GM23338 (cell line): ENCODE measurements at regions not wholly inside any gene's neighbourhood (a gene's known extent, or its start where the extent isn't known, plus 50 kb on each side); places are given as distances from the start of the nearest gene placed in this dataset.
A peak's percentile ranks its signal among the peaks of the same experiment; 100 is the strongest.

Source experiments
- ATAC-seq: fragments of 200-7000 bp; cut with Tn5 transposase; 3 replicates; pipeline ENCODE4 v1.9.1; 2020
- DNase-seq: peaks from one replicate; pipeline ENCODE4 v3.0.0-alpha.2; 2015; ENCODE audit warnings: low spot score
- H2AFZ ChIP-seq: fragments of 200-600 bp; sonication (generic); 2 replicates; pipeline ENCODE4 v1.8.0; 2016; ENCODE audit warnings: antibody characterized with exemption, mild to moderate bottlenecking, moderate library complexity
- H3F3A ChIP-seq: fragments of 200-600 bp; sonication (generic); replicated peaks from 2 replicates; pipeline ENCODE4 v1.8.0; 2017; ENCODE audit warnings: antibody characterized with exemption, mixed run types, low read depth
- H3K27ac ChIP-seq: fragments of 200-600 bp; sonication (generic); 2 replicates; pipeline ENCODE4 v1.6.1; 2016; ENCODE audit warnings: low read depth
- H3K27me3 ChIP-seq: fragments of 200-600 bp; sonication (generic); 2 replicates; pipeline ENCODE4 v1.8.0; 2016; ENCODE audit warnings: mild to moderate bottlenecking, mixed run types, moderate library complexity; ENCODE audit not compliant: insufficient read depth
- H3K36me3 ChIP-seq: fragments of 200-600 bp; sonication (generic); 2 replicates; pipeline ENCODE4 v1.8.0; 2016; ENCODE audit warnings: mild to moderate bottlenecking; ENCODE audit not compliant: insufficient read depth
- H3K4me1 ChIP-seq: fragments of 200-600 bp; sonication (generic); 2 replicates; pipeline ENCODE4 v1.8.0; 2016; ENCODE audit warnings: mild to moderate bottlenecking, moderate library complexity; ENCODE audit not compliant: insufficient read depth
- H3K4me2 ChIP-seq: fragments of 200-600 bp; sonication (generic); 2 replicates; pipeline ENCODE4 v1.7.1; 2017; ENCODE audit warnings: mixed run types
- H3K4me3 ChIP-seq: fragments of 200-600 bp; sonication (generic); 2 replicates; pipeline ENCODE4 v1.6.1; 2016; ENCODE audit warnings: mixed run types
- H3K79me2 ChIP-seq: fragments of 200-600 bp; sonication (generic); replicated peaks from 2 replicates; pipeline ENCODE4 v1.8.0; 2017; ENCODE audit warnings: mild to moderate bottlenecking; ENCODE audit not compliant: insufficient read depth
- H3K9me2 ChIP-seq: fragments of 200-600 bp; sonication (generic); 2 replicates; pipeline ENCODE4 v1.8.0; 2017; ENCODE audit not compliant: insufficient read depth
- H4K20me1 ChIP-seq: fragments of 200-600 bp; sonication (generic); replicated peaks from 2 replicates; pipeline ENCODE4 v1.8.0; 2017; ENCODE audit warnings: mild to moderate bottlenecking; ENCODE audit not compliant: insufficient read depth
- H3K27ac Mint-ChIP-seq: 2 replicates; pipeline ENCODE4 v1.8.0; 2020; ENCODE audit warnings: inconsistent platforms, mild to moderate bottlenecking, moderate library complexity, mixed read lengths
- H3K27me3 Mint-ChIP-seq: 3 replicates; pipeline ENCODE4 v1.8.0; 2022; ENCODE audit warnings: low read depth, mild to moderate bottlenecking, moderate library complexity, mixed read lengths, inconsistent platforms; ENCODE audit not compliant: insufficient read depth, poor library complexity
- H3K36me3 Mint-ChIP-seq: 3 replicates; pipeline ENCODE4 v1.8.0; 2021; ENCODE audit warnings: low read depth, mild to moderate bottlenecking, inconsistent platforms, moderate library complexity, mixed read lengths
- H3K4me1 Mint-ChIP-seq: 3 replicates; pipeline ENCODE4 v1.8.0; 2020; ENCODE audit warnings: mild to moderate bottlenecking, inconsistent platforms, mixed read lengths
- H3K4me3 Mint-ChIP-seq: 3 replicates; pipeline ENCODE4 v1.8.0; 2021; ENCODE audit warnings: moderate library complexity, mild to moderate bottlenecking, inconsistent platforms, mixed read lengths
- H3K9me3 Mint-ChIP-seq: 3 replicates; pipeline ENCODE4 v1.8.0; 2020; ENCODE audit warnings: moderate library complexity, mild to moderate bottlenecking, inconsistent platforms, mixed read lengths
- CREB1 ChIP-seq: fragments of 250-450 bp; sonication (Bioruptor Pico); IDR thresholded peaks from 2 replicates; pipeline ENCODE4 v1.5.0; 2020; ENCODE audit warnings: low read depth, mild to moderate bottlenecking, moderate library complexity
- CTCF ChIP-seq, 2 experiments: fragments of 200-600 bp in 1 of 2; sonication (generic) in 1 of 2; conservative IDR thresholded peaks; 2 replicates each; pipeline versions ENCODE4 v1.5.1 to v1.6.1; 2016 to 2017; ENCODE audit warnings: antibody characterized with exemption in 2 of 2, low read depth in 2 of 2, mild to moderate bottlenecking in 2 of 2, moderate library complexity in 1 of 2
- ETS1 ChIP-seq: IDR thresholded peaks from 2 replicates; pipeline ENCODE4 v1.6.1; 2016; ENCODE audit warnings: antibody characterized with exemption
- EZH2 ChIP-seq: fragments of 200-600 bp; sonication (generic); IDR thresholded peaks from one replicate; pipeline ENCODE4 v1.8.0; 2017; ENCODE audit warnings: antibody characterized with exemption, mild to moderate bottlenecking, low read depth; ENCODE audit not compliant: unreplicated experiment
- EZH2phosphoT487 ChIP-seq: fragments of 200-600 bp; sonication (generic); IDR thresholded peaks from one replicate; pipeline ENCODE4 v1.8.1; 2018; ENCODE audit warnings: antibody characterized with exemption; ENCODE audit not compliant: unreplicated experiment
- JUNB ChIP-seq: IDR thresholded peaks from one replicate; pipeline ENCODE4 v1.6.1; 2016; ENCODE audit warnings: antibody characterized with exemption; ENCODE audit not compliant: unreplicated experiment
- NANOG ChIP-seq: IDR thresholded peaks from 2 replicates; pipeline ENCODE4 v1.6.1; 2016; ENCODE audit warnings: antibody characterized with exemption, borderline replicate concordance
- POLR2AphosphoS5 ChIP-seq: IDR thresholded peaks from 2 replicates; pipeline ENCODE4 v1.6.1; 2016; ENCODE audit warnings: antibody characterized with exemption, low read depth
- REST ChIP-seq: IDR thresholded peaks from one replicate; pipeline ENCODE4 v1.6.1; 2018; ENCODE audit warnings: antibody characterized with exemption; ENCODE audit not compliant: unreplicated experiment
- STAT1 ChIP-seq: IDR thresholded peaks from one replicate; pipeline ENCODE4 v1.6.1; 2016; ENCODE audit warnings: antibody characterized with exemption; ENCODE audit not compliant: unreplicated experiment
- ZNF114 ChIP-seq: fragments of 250-450 bp; sonication (Bioruptor Pico); IDR thresholded peaks from 2 replicates; pipeline ENCODE4 v1.5.0; 2020; ENCODE audit warnings: mild to moderate bottlenecking, moderate library complexity
- ZNF331 ChIP-seq: fragments of 250-450 bp; sonication (Bioruptor Pico); IDR thresholded peaks from 2 replicates; pipeline ENCODE4 v1.5.0; 2020; ENCODE audit warnings: low read depth, mild to moderate bottlenecking, moderate library complexity
- ZNF462 ChIP-seq: fragments of 250-450 bp; sonication (Bioruptor Pico); IDR thresholded peaks from 2 replicates; pipeline ENCODE4 v1.5.0; 2020; ENCODE audit warnings: mild to moderate bottlenecking, moderate library complexity

GRCh38 chr2:236968880-236969534 lies 116.7 kb upstream of the COPS8 start:
- no peak overlapping the region for H3K27ac ChIP-seq
- Mint-ChIP-seq H3K9me3 (no peaks in the 10 kb centered on the region), H3K4me1 (peaks cover 40% of the 10 kb centered on the region), H3K4me3 (no peak overlapping the region), H3K36me3 (no peaks in the 10 kb centered on the region), H3K27me3 (peaks cover 5% of the 10 kb centered on the region), H3K27ac (0 out of 2 replicates have a peak overlapping the region, but pooled peaks have one; percentile 29)
- no peaks in the 10 kb centered on the region for H4K20me1 ChIP-seq
- no peak for DNase-seq
- no peaks in the 10 kb centered on the region for H3K36me3 ChIP-seq
- no peaks in the 10 kb centered on the region for H3K27me3 ChIP-seq
- H3K9me2 ChIP-seq: peaks cover 6% of the 10 kb centered on the region
- no peaks in the 10 kb centered on the region for H3K79me2 ChIP-seq
- H3K4me2 ChIP-seq: no peak overlapping the region
- no peak overlapping the region for H2AFZ ChIP-seq
- ATAC-seq: no peak
- no peak overlapping the region for H3K4me3 ChIP-seq
- peaks cover 26% of the 10 kb centered on the region for H3K4me1 ChIP-seq
- TF ChIP-seq ZNF331 (CRISPR knock-in tag): no peak
- TF ChIP-seq EZH2phosphoT487: no peak
- no peak for TF ChIP-seq JUNB
- TF ChIP-seq REST: no peak
- TF ChIP-seq ZNF462: no peak
- TF ChIP-seq EZH2: no peak
- no peak for TF ChIP-seq NANOG
- no peak for TF ChIP-seq ZNF114
- no peak for TF ChIP-seq POLR2AphosphoS5
- no peak for TF ChIP-seq CTCF (conservative IDR thresholded peaks at IDR 0.05; ENCODE audit: low read depth in 2 of 2)
- TF ChIP-seq CREB1 (CRISPR knock-in tag): no peak
- TF ChIP-seq ETS1: no peak
- no peak for TF ChIP-seq STAT1
- H3F3A ChIP-seq: no peaks in the 10 kb centered on the region
